Heart right ventricle (tissue), 16 donors: ENCODE measurements at regions not wholly inside any gene's neighbourhood (a gene's known extent, or its start where the extent isn't known, plus 50 kb on each side); places are given as distances from the start of the nearest gene placed in this dataset.

Experiments
- ATAC-seq, 8 donors: fragments of 200-7000 bp; cut with Tn5 transposase; one replicate each; pipeline ENCODE4 v1.9.1; 2020; ENCODE audit warnings: mild to moderate bottlenecking in 8 of 8, moderate library complexity in 8 of 8, moderate number of reproducible peaks in 1 of 8
- DNase-seq, 2 donors: peaks; one replicate each; pipeline ENCODE4 v3.0.0-alpha.2; 2020
- H3K27ac ChIP-seq, 10 donors: fragments of 200-600 bp; sonication (generic) in 2 of 10; one replicate each; pipeline versions ENCODE4 v1.5.0 to v1.8.0; 2020 to 2022; ENCODE audit warnings: mild to moderate bottlenecking in 3 of 10
- H3K27me3 ChIP-seq, 7 donors: fragments of 200-600 bp; one replicate each; pipeline ENCODE4 v1.8.0; 2021 to 2022; ENCODE audit warnings: mild to moderate bottlenecking in 2 of 7
- H3K36me3 ChIP-seq, 9 donors: fragments of 200-600 bp; sonication (generic) in 1 of 9; one replicate each; pipeline versions ENCODE4 v1.5.0 to v1.8.0; 2020 to 2022; ENCODE audit warnings: mild to moderate bottlenecking in 2 of 9
- H3K4me1 ChIP-seq, 9 donors: fragments of 200-600 bp; sonication (generic) in 1 of 9; one replicate each; pipeline versions ENCODE4 v1.5.0 to v1.8.0; 2020 to 2022; ENCODE audit warnings: mild to moderate bottlenecking in 4 of 9
- H3K4me3 ChIP-seq, 10 donors: fragments of 200-600 bp; sonication (generic) in 2 of 10; one replicate each; pipeline versions ENCODE4 v1.5.0 to v1.8.0; 2020 to 2022; ENCODE audit warnings: mild to moderate bottlenecking in 7 of 10, moderate library complexity in 2 of 10
- H3K9me3 ChIP-seq, 11 donors: fragments of 200-600 bp in 10 of 11; sonication (generic) in 2 of 11; one replicate each; pipeline versions ENCODE4 v1.5.0 to v1.8.0; 2013 to 2022; ENCODE audit warnings: mild to moderate bottlenecking in 2 of 11, control low read depth in 1 of 11, moderate library complexity in 1 of 11
- CTCF ChIP-seq, 9 donors: fragments of 200-600 bp; sonication (generic) in 2 of 9; IDR thresholded peaks; one replicate each; pipeline versions ENCODE4 v1.5.0 to v1.8.0; 2021 to 2022; ENCODE audit warnings: antibody characterized with exemption in 9 of 9, mild to moderate bottlenecking in 5 of 9, moderate library complexity in 1 of 9
- WGBS, 2 donors: extraction: QIAGEN DNeasy Blood & Tissue Kit; methylation state at CpG; one replicate each; pipeline ENCODE4 v1.1.7; 2013; ENCODE audit warnings: inconsistent platforms in 1 of 2; 5-methylcytosine and 5-hydroxymethylcytosine counted together
- intact Hi-C, 10 donors: fragments of 100-400 bp; cut with DNase I; formaldehyde crosslinking; loops; one replicate each; pipeline versions ENCODE4 v1.11.1 to v1.14.2; 2022
- donor health status: Arrhythmogenic right ventricular cardiomyopathy.
- donor health status: ischemic (EF 13 %, LVEDD 7.1; RV severe dilation, severe dysfunction).
- donor health status: healthy with polysubstance abuse.
- donor health status: DM: no; HTN: yes; CAD: no.
- donor health status: DM: no; HTN: no; CAD: no.
- donor health status: ischemic (EF 25% LVEDD 6.9; RV normal size, moderate dysfunction).
- donor health status: ischemic (EF 25% LVEDD 5.7; RV mildly dilated, moderate dysfunction).
- donor health status: healthy.
- donor health status: DM: yes; HTN: yes; CAD: no.
- donor health status: Ischemic cardiomyopathy.
- donor health status: ischemic (EF 35%, LVEDD 5.7; RV mildly dilated, moderate dysfunction).
- donor health status: nonischemic (EF 11% LVEDD 7.7; RV severe dilation, severe dysfunction).
- donor health status: DM: yes; HTN: yes; CAD: no.
- donor health status: PGD.
- donor health status: ischemic (EF 29% LVEDD 5.4; RV normal size, mild dysfunction).
- donor health status: nonischemic (EF 23%, LVEDD 6.1; RV moderate dilation, normal function).

GRCh38 chr13:111491659-111492058 is 171.2 kb downstream of the TEX29 start:
- WGBS, 2 donors: 73 to 78% methylated on average over 10 of the region's 10 CpGs
- no peaks in the 10 kb centered on the region for H3K4me1 ChIP-seq
- TF ChIP-seq CTCF (IDR thresholded peaks at IDR 0.05): no peak
- peaks cover 0 to 28% (median 13%) of the 10 kb centered on the region in 11 donors for H3K9me3 ChIP-seq
- H3K27me3 ChIP-seq: peaks cover 0 to 15% (median 4%) of the 10 kb centered on the region in 7 donors
- no peak for DNase-seq
- ATAC-seq: no peak
- intact Hi-C loops: no loop called here
- no peaks in the 10 kb centered on the region for H3K36me3 ChIP-seq
- no peak overlapping the region for H3K4me3 ChIP-seq
- no peak overlapping the region for H3K27ac ChIP-seq

- no peak overlapping the region for H3K27ac ChIP-seq
- intact Hi-C loops: no loop called here
- 85 to 86% methylated on average over 18 of the region's 18 CpGs for WGBS, 2 donors
- DNase-seq (no peak), ATAC-seq (no peak)
- no peaks in the 10 kb centered on the region for H3K36me3 ChIP-seq
- no peak for TF ChIP-seq CTCF (IDR thresholded peaks at IDR 0.05)
- peaks cover 0 to 20% (median 5%) of the 10 kb centered on the region in 11 donors for H3K9me3 ChIP-seq
- no peaks in the 10 kb centered on the region for H3K4me1 ChIP-seq
- peaks cover 0 to 15% (median 4%) of the 10 kb centered on the region in 7 donors for H3K27me3 ChIP-seq
- no peak overlapping the region for H3K4me3 ChIP-seq
Measured at GRCh38 chr13:111492341-111492950, 172.0 kb downstream of the TEX29 start.

GRCh38 chr13:111492958-111493357 is 172.5 kb downstream of the TEX29 start:
- H3K27ac ChIP-seq: no peak overlapping the region
- ATAC-seq: no peak
- no peak for DNase-seq
- WGBS, 2 donors: 85 to 89% methylated on average over 5 of the region's 5 CpGs
- peaks cover 0 to 15% (median 4%) of the 10 kb centered on the region in 7 donors for H3K27me3 ChIP-seq
- H3K9me3 ChIP-seq: peaks cover 0 to 15% (median under 1%) of the 10 kb centered on the region in 11 donors
- no peak for TF ChIP-seq CTCF (IDR thresholded peaks at IDR 0.05)
- H3K4me1 ChIP-seq: no peaks in the 10 kb centered on the region
- H3K36me3 ChIP-seq: no peaks in the 10 kb centered on the region
- intact Hi-C loops: no loop called here
- H3K4me3 ChIP-seq: no peak overlapping the region

GRCh38 chr13:111493468-111493867 is 173.0 kb downstream of the TEX29 start:
- intact Hi-C loops: no loop called here
- H3K4me1 ChIP-seq: no peaks in the 10 kb centered on the region
- ATAC-seq (no peak), DNase-seq (no peak)
- WGBS, 2 donors: 82 to 87% methylated on average over 6 of the region's 6 CpGs
- H3K9me3 ChIP-seq: peaks cover 0 to 14% (median 0%) of the 10 kb centered on the region in 11 donors
- no peak for TF ChIP-seq CTCF (IDR thresholded peaks at IDR 0.05)
- H3K36me3 ChIP-seq: no peaks in the 10 kb centered on the region
- no peak overlapping the region for H3K27ac ChIP-seq
- no peak overlapping the region for H3K4me3 ChIP-seq
- H3K27me3 ChIP-seq: peaks cover 0 to 15% (median 2%) of the 10 kb centered on the region in 7 donors
